ENCODE measurements at regions not wholly inside any gene's neighbourhood (a gene's known extent, or its start where the extent isn't known, plus 50 kb on each side); places are given as distances from the start of the nearest gene placed in this dataset.
"Not testable (repeated sequence)": the region's sequence is repeated elsewhere in the genome, so short reads cannot be mapped to it uniquely, and the experiment has no call there.

DNA sequence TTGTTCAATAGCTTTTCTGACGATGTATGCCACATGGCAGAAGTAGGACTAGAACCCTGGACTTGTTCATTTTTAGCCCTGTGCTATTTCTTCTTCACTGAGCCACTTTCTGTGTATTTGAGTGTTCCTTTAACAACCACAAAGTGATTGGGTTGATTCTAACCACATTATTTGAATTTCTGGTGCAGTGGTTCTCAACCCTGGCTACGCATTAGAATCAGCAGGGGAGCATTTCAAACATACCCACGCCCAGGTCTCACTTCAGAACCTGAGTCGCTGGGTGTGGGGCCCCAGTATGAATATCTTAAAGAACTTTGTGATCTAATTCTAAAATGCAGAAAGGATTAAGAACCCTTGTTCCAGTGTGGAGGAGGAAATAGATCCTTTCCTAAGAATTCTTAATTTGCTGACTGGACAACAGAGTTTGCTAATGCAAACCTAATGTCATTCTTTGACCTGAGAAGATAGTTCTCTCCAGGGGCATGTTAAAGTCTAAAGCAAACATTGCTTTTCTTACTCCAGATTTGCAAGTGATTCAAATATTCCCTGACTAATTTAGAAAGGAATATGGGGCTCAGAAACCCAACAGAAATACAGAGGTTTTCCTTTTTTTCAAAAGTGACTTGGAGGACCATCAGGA is 75.4 kb upstream of the GDNF start:
- no peak for DNase-seq (ENCODE audit: low read depth in 2 of 2)

DNA sequence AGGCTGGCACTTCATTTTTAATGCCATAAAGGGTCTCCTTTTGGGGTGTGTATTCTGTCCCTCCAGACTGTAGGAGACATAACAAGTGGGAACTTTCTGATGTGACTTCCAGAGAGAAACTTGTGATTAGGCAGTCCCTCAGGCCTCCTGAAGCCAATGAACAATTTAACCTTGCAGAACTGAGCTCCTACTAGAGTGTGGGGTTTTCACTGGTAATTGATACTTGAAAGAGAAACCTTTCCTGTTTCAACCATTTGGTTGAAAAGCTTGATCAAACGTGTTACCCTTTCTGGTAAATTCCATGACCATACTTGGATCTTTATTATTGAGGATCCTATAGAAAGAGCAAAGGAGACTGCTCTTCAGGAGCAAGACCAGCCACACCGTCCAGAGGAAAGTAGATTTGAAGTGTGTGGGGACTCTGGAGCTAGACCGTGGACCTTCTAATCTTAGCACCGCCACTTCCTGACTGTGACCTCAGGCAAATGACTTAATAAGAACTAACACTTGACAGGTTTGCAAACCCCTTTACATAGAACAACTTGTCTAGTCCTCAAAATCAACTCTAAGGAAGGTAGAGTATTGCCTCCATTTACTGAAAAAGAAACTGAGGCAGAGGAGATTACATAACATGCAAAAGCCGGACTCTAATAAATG is 69.9 kb upstream of the GDNF start:
- not testable (repeated sequence) for DNase-seq (ENCODE audit: low read depth in 2 of 2)

DNA sequence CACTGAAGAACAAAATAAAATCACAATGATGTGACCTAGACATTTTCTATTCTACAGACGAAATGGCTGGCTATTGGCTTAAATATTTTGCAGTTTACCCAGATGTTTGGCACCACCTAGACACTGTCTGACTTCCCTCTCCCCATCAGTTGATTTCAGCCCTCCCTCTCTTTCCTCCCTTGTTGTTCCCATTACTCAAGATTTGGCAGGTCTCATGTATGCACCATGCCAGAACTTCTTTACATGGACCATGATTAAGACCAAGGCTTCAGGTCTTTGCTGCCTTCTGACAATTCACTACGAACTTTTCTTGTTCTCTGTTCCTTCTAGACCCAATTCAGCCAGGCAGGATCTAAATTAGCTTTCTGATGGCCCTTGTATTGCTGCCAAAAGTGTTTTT is 66.6 kb upstream of the GDNF start:
- DNase-seq (ENCODE audit: low read depth in 2 of 2): no peak

DNA sequence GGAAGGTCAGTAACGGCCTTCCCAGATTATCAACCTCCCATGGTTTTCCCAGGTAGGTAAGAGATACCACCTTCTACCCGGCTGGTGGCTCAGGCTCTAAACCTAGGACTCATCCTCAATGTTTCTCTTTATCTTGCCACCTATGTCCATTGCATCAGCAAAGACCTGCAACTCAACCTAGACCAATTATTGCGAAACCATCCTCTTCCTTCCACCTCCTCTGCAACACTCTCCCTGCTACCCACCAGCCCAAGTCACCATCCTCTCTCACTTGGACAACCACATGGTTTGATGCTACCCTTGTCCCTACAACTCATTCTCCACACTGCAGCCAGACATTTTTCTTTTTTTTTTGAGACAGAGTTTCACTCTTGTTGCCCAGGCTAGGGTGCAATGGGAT is 65.4 kb upstream of the GDNF start:
- DNase-seq (ENCODE audit: low read depth in 2 of 2): no peak

DNA sequence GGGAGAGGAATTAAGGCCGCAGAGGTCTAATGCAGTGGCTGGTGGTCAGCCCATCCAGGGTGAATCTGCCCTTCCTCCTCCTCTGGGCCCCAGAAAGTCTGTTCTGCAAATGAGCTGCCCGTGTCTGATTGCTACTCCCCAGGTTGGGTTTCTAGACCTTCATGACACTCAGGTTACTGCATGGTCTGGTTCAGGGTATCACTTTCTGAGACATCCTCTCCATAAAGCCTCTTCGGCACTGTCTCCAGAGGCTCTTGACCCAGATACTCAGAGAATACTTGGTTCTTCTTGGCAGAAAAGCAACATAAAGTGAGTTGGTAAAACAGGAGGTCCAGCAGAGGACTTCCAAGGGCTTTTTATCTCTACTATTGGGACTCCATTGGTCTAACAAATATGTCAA is 62.5 kb upstream of the GDNF start:
- no peak for DNase-seq (ENCODE audit: low read depth in 2 of 2)

DNA sequence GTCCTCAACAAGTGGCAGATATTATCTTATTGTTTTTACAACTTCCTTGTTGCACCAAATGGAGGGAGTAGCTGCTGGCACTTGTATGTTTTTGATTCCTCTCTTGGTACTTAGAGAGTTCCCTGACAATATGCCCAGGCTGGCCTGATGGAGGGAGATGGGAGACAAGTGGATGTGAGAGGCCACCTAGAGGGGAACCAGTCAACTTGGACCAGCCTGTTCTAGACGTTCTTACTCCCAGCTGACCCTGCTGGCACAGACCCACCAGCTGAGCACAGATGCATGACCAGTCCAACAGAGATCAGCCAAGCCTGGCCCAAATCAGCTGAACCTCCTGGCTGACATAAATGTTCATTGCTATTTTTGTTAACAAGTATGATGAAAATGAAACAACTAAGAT is 60.9 kb upstream of the GDNF start:
- DNase-seq (ENCODE audit: low read depth in 2 of 2): no peak

DNA sequence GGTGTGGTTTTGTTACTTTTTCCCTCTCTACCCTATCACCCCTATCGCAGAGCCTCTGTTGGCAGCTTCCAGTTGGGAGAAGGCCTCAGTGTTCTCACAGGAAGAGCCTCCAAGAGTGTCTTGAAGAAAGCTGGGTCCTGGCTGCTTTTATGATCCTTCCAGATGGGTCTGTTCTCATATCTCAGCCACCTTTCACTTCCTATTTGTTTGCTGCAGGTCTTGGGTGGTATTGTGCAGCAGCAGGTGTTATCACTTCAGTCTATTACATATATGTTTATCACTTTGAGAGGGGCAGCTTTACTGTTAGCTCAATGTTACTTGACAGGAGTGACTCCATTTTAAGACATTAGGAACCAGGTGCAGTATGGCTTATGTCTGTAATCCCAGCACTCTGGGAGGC is 59.2 kb upstream of the GDNF start:
- no peak for DNase-seq (ENCODE audit: low read depth in 2 of 2)

DNA sequence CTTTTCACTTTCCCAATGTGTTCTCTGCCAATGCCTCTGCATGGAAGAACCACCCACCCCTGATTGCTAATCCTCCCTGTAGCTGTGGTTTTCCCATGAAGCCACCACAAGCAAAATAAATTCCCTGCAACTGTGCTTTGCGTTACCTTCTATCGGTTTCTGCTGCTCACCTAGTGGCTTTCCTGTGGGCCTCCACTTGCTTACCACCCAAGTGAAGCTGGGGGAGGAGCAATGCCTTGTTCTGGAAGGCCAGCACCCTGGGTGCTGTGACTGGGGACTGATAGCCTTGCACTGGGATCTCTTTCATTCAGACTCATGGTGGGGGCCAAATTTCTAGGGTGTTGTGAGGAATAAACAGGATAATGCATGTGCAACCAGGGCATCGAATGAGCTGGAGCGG is 56.3 kb upstream of the GDNF start:
- DNase-seq (ENCODE audit: low read depth in 2 of 2): no peak

DNA sequence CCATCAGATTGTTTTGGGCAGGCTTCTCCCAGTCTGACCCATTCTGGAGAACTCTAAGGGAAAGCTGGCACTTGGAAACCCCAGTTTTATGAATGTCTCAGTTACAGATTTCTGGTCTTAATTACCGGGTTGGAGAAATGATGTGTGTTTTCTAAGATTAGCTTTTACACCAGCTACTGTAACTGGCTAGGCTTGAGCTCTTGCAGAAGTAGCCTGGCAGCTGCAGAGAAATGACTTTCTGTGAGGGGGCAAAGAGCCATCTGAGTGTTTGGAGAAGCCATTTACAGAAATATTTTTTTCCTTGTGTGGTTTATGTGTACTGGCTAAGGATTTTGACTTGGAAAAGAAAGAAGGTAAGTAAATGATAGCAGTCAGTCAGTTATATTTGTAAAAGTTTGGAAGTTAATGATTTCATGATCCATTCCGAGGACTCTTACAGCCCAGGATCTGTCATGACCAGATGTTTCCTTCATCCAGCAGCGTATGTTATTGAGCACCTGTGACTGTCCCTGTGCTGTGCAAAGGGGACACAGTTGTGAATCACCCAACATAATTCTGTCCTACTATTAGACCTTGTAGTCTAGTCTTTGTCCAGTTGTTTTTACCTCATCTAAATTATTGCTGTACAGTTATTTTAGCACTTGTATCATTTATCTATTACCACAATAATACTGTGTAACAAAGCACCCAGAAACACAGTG is 53.7 kb upstream of the GDNF start:
- no peak for DNase-seq (ENCODE audit: low read depth in 2 of 2)

DNA sequence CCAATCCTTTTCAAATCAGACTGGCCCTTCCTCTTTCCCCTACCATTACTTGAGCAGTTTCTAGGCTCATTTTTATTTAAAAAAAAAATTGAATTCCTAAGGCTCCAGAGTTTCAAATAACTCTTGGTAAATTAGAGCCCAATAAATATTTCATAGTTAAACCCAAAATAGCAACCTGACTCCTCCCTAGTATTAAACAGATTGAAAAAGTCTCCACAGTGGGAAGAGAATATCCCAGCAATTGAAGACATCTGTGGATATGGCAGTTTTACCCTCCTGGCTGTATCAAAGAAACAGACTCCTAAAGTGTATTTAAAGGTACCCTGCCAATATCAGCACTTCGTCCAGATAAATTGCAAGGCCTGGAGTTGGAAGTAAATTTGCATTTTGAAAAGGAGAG is 52.7 kb upstream of the GDNF start:
- DNase-seq (ENCODE audit: low read depth in 2 of 2): no peak

DNA sequence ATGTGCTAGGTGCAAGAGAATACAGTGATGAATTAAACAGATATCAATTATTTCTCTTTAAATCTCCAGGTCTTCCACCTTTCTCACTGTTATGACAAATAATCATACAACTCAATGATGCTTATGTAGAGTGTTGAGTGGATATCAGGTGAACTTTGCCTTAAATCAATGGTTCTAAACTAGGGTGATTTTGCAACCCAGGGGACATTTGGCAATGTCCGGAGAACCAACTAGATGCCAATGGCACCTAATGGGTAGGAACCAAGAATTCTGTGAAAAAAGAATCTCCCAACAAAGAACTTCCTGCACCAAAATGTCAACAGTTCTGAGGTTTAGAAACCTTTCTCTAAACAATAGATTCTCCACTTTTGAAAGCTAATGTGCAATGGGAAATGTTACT is 52.0 kb upstream of the GDNF start:
- no peak for DNase-seq (ENCODE audit: low read depth in 2 of 2)

DNA sequence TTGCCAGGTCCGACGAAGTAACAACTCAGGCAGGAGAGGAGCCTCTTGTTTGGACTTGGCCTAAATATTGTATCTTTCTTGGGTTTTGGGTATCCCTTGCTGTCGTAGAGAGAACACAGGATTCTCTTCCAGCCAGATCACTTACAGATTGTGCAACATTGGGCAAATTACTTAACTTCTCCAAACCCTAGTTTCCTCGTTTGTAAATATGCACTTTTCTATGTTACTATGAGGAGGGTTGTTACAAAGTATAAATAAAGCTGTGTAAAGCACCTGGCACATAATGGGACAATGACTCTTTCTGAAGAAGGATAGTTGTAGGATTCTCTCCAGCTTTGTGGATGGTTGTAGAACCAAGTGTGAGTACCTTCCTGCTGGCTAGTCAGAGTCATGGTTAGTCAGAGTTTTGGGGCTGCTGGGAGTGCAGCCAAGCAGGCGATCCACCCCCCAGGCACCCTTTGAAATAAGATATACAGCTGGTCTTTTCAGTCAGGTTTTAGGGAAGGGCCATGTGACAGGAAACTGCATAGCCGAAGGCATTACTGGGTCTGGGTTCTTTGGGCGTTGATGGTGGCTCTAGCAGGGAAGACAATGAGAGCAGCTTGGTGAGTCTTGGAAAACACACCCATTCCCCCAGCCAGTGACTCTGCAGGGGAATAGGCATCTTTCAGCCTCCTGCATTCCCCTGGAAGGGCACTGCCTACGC is 49.9 kb upstream of the GDNF start:
- DNase-seq (ENCODE audit: low read depth in 2 of 2): no peak

Measured in stimulated activated CD8-positive, alpha-beta memory T cell treated with anti-CD3 and anti-CD28 coated beads, Interleukin-2, amount 100 ng/mL, for 48 hours (primary cell).